H1 (cell line): ENCODE measurements at regions not wholly inside any gene's neighbourhood (a gene's known extent, or its start where the extent isn't known, plus 50 kb on each side); places are given as distances from the start of the nearest gene placed in this dataset.

Experiments used
- CTCF ChIA-PET: fragments of 300-600 bp; sonication (Branson Sonifier 250); formaldehyde crosslinking; loops from one replicate; lab custom pipeline; 2021; ENCODE audit not compliant: partially characterized antibody; lab: Charles Lee
- POLR2A ChIA-PET: fragments of 300-600 bp; sonication (Branson Sonifier 250); formaldehyde crosslinking; loops from one replicate; lab custom pipeline; 2021; ENCODE audit warnings: inconsistent platforms; ENCODE audit not compliant: partially characterized antibody; lab: Charles Lee
- DNase-seq, 2 experiments: peaks; one replicate each; pipeline versions ENCODE4 v3.0.0 to v3.0.0-alpha.2; 2010 to 2022; ENCODE audit warnings: low spot score in 2 of 2, low read depth in 1 of 2, mixed read lengths in 1 of 2
- FAIRE-seq: peaks from 2 replicates; lab custom pipeline; 2011; peaks lifted over from hg19 to GRCh38; lab: Jason Lieb, UNC
- H2AFZ ChIP-seq: 2 replicates; pipeline ENCODE4 v1.8.1; 2012; ENCODE audit warnings: low read length, inconsistent platforms
- H2AK5ac ChIP-seq: 2 replicates; pipeline ENCODE4 v1.6.1; 2013; ENCODE audit warnings: low read depth, low read length
- H2BK120ac ChIP-seq: replicated peaks from 2 replicates; pipeline ENCODE3; 2013; ENCODE audit warnings: low read depth, low read length, inconsistent platforms
- H2BK12ac ChIP-seq: 2 replicates; pipeline ENCODE4 v1.6.1; 2013; ENCODE audit warnings: low read depth, low read length
- H2BK15ac ChIP-seq: 2 replicates; pipeline ENCODE4 v1.6.1; 2013; ENCODE audit warnings: low read length
- H2BK20ac ChIP-seq: 2 replicates; pipeline ENCODE4 v1.6.1; 2013; ENCODE audit warnings: low read length
- H2BK5ac ChIP-seq: 2 replicates; pipeline ENCODE4 v1.6.1; 2013; ENCODE audit warnings: low read depth, low read length
- H3K14ac ChIP-seq: 2 replicates; pipeline ENCODE4 v1.6.1; 2013; ENCODE audit warnings: inconsistent platforms; ENCODE audit not compliant: insufficient read length
- H3K18ac ChIP-seq: 2 replicates; pipeline ENCODE4 v1.6.1; 2013; ENCODE audit warnings: low read length; ENCODE audit errors: extremely low read depth
- H3K23ac ChIP-seq: 2 replicates; pipeline ENCODE4 v1.6.1; 2013; ENCODE audit warnings: inconsistent platforms; ENCODE audit not compliant: insufficient read length
- H3K23me2 ChIP-seq: 2 replicates; pipeline ENCODE4 v1.6.1; 2013; ENCODE audit warnings: low read depth, low read length
- H3K27ac ChIP-seq: 2 replicates; pipeline ENCODE4 v1.6.1; 2011; ENCODE audit warnings: low read depth, low read length, inconsistent platforms
- H3K27me3 ChIP-seq, 4 experiments: replicated peaks in 1 of 4; 1 replicate in 1 of 4; 2 replicates in 3 of 4; pipeline versions ENCODE4 v1.6.1 to v1.8.1; 2011 to 2013; ENCODE audit warnings: low read length in 3 of 4, mild to moderate bottlenecking in 3 of 4, inconsistent platforms in 2 of 4, mixed read lengths in 2 of 4, moderate library complexity in 1 of 4; ENCODE audit not compliant: control insufficient read depth in 3 of 4, insufficient read depth in 3 of 4; ENCODE audit errors: extremely low read depth in 1 of 4
- H3K36me3 ChIP-seq, 4 experiments: 2 replicates each; pipeline versions ENCODE4 v1.6.1 to v1.8.1; 2011 to 2013; ENCODE audit warnings: mild to moderate bottlenecking in 4 of 4, low read length in 3 of 4, moderate library complexity in 2 of 4, control low read depth in 1 of 4, inconsistent platforms in 1 of 4; ENCODE audit not compliant: insufficient read depth in 4 of 4, control insufficient read depth in 2 of 4
- H3K4ac ChIP-seq: replicated peaks from 2 replicates; pipeline ENCODE3; 2013; ENCODE audit warnings: low read length, low read depth, mixed read lengths, inconsistent platforms; ENCODE audit not compliant: insufficient read length
- H3K4me1 ChIP-seq, 4 experiments: replicated peaks in 1 of 4; 1 replicate in 1 of 4; 2 replicates in 3 of 4; pipeline versions ENCODE4 v1.6.1 to v1.8.1; 2011 to 2013; ENCODE audit warnings: low read length in 3 of 4, inconsistent platforms in 2 of 4, mixed read lengths in 1 of 4; ENCODE audit not compliant: insufficient read depth in 4 of 4, control insufficient read depth in 3 of 4
- H3K4me2 ChIP-seq, 2 experiments: 2 replicates each; pipeline versions ENCODE4 v1.6.1 to v1.8.1; 2011 to 2013; ENCODE audit warnings: low read depth in 2 of 2, low read length in 2 of 2, control low read depth in 1 of 2, inconsistent platforms in 1 of 2, mild to moderate bottlenecking in 1 of 2; ENCODE audit not compliant: insufficient read depth in 1 of 2
- H3K4me3 ChIP-seq, 4 experiments: fragments of 200-600, 300-600 bp in 1 of 4; sonication (generic), shearing (Covaris generic), sonication (Bioruptor Twin) in 1 of 4; 2 replicates each; pipeline versions ENCODE4 v1.5.1 to v1.8.1; 2011 to 2016; ENCODE audit warnings: low read length in 4 of 4, low read depth in 3 of 4, control low read depth in 2 of 4, inconsistent platforms in 2 of 4, mild to moderate bottlenecking in 2 of 4, mixed read lengths in 1 of 4, moderate library complexity in 1 of 4; ENCODE audit not compliant: insufficient read depth in 2 of 4; ENCODE audit errors: extremely low read depth in 1 of 4
- H3K56ac ChIP-seq: replicated peaks from 2 replicates; pipeline ENCODE3; 2013; ENCODE audit warnings: low read depth, mild to moderate bottlenecking, mixed read lengths, low read length, inconsistent platforms; ENCODE audit not compliant: insufficient read length
- H3K79me1 ChIP-seq: 2 replicates; pipeline ENCODE4 v1.6.1; 2013; ENCODE audit warnings: low read depth, low read length, control low read depth
- H3K79me2 ChIP-seq, 2 experiments: 2 replicates each; pipeline versions ENCODE4 v1.6.1 to v1.8.1; 2012 to 2013; ENCODE audit warnings: low read length in 2 of 2, mild to moderate bottlenecking in 2 of 2, inconsistent platforms in 1 of 2; ENCODE audit not compliant: insufficient read depth in 2 of 2, control insufficient read depth in 1 of 2
- H3K9ac ChIP-seq, 4 experiments: replicated peaks in 1 of 4; 1 replicate in 1 of 4; 2 replicates in 3 of 4; pipeline versions ENCODE4 v1.6.1 to v1.8.1; 2011 to 2013; ENCODE audit warnings: low read depth in 3 of 4, low read length in 3 of 4, control low read depth in 2 of 4, mild to moderate bottlenecking in 2 of 4, moderate library complexity in 2 of 4, inconsistent platforms in 1 of 4; ENCODE audit errors: extremely low read depth in 1 of 4
- H3K9me3 ChIP-seq, 2 experiments: 2 replicates each; pipeline versions ENCODE4 v1.6.1 to v1.8.1; 2012 to 2013; ENCODE audit warnings: mild to moderate bottlenecking in 2 of 2, moderate library complexity in 2 of 2, control low read depth in 1 of 2, inconsistent platforms in 1 of 2, low read depth in 1 of 2, low read length in 1 of 2, mixed read lengths in 1 of 2; ENCODE audit not compliant: insufficient read depth in 2 of 2
- H4K20me1 ChIP-seq, 2 experiments: replicated peaks in 1 of 2; 2 replicates each; pipeline versions ENCODE3 to v1.8.1; 2011 to 2013; ENCODE audit warnings: inconsistent platforms in 2 of 2, low read length in 2 of 2, mild to moderate bottlenecking in 1 of 2; ENCODE audit not compliant: insufficient read depth in 2 of 2, control insufficient read depth in 1 of 2
- H4K5ac ChIP-seq: 2 replicates; pipeline ENCODE4 v1.6.1; 2013; ENCODE audit warnings: low read length, low read depth, mixed read lengths, inconsistent platforms; ENCODE audit not compliant: insufficient read length
- H4K8ac ChIP-seq: 2 replicates; pipeline ENCODE4 v1.8.0; 2013; ENCODE audit warnings: mild to moderate bottlenecking, moderate library complexity, low read length, inconsistent platforms; ENCODE audit not compliant: insufficient read depth; ENCODE audit errors: extremely low read depth
- H4K91ac ChIP-seq: replicated peaks from 2 replicates; pipeline ENCODE3; 2013; ENCODE audit warnings: low read length, mixed read lengths, inconsistent platforms; ENCODE audit not compliant: insufficient read length
- NRF1 ChIP-seq: IDR thresholded peaks from 2 replicates; pipeline ENCODE4 v1.6.1; 2011; ENCODE audit warnings: mild to moderate bottlenecking, low read depth, low read length, improper control_type of control experiment
- TEAD4 ChIP-seq: IDR thresholded peaks from 2 replicates; pipeline ENCODE4 v1.6.1; 2012; ENCODE audit warnings: low read depth, low read length, inconsistent platforms, mixed read lengths
- ZNF274 ChIP-seq: IDR thresholded peaks from 2 replicates; pipeline ENCODE4 v1.7.0; 2012; ENCODE audit warnings: low read length, borderline replicate concordance; ENCODE audit errors: extremely low read depth
- WGBS, 2 experiments: shearing (Covaris generic) in 1 of 2; methylation state at CpG; one replicate each; pipeline versions ENCODE4 v1.1.6 to v1.1.7; 2013 to 2015; ENCODE audit warnings: low lambda C conversion rate in 2 of 2, mixed read lengths in 2 of 2, inconsistent platforms in 1 of 2, low coverage in 1 of 2, missing lambda C conversion rate in 1 of 2; ENCODE audit not compliant: insufficient replicate concordance in 2 of 2, insufficient coverage in 1 of 2, insufficient read length in 1 of 2; ENCODE audit errors: extremely low coverage in 1 of 2, missing lambda C conversion rate in 1 of 2; 5-methylcytosine and 5-hydroxymethylcytosine counted together

DNA sequence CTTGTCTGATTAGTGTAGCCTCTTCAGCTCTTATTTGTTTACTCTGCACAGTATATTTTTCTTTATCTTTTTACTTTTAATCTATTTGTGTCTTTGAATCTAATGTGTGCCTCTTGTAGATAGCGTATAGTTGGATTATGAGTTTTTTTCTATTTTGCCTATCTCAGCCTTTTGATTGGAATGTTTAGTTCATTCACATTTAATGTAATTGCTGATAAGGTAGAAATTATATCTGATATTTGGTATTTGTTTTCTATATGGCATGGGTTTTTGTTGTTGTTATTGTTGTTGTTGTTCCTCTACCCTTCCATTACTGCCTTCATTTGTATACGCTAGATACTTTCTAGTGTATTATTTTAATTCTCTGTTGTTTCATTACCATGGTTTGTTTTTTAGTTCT, 131.7 kb upstream of the GRIK3 start:
- CTCF ChIA-PET: no interaction called here
- H2BK5ac ChIP-seq: no peak overlapping the region
- no peaks in the 10 kb centered on the region for H3K27me3 ChIP-seq

More for the DNA sequence above, 131.7 kb upstream of the GRIK3 start:
- H3K79me2 ChIP-seq: no peaks in the 10 kb centered on the region
- no peak overlapping the region for H3K23ac ChIP-seq
- 89% methylated on average over 2 of the region's 2 CpGs; no CpG with 5 or more reads in 1 of the 2 experiments for WGBS, 2 experiments
- no peak overlapping the region for H2BK12ac ChIP-seq
- H4K20me1 ChIP-seq: no peaks in the 10 kb centered on the region
- POLR2A ChIA-PET: no interaction called here
- no peaks in the 10 kb centered on the region for H3K79me1 ChIP-seq
- no peak overlapping the region for H2AFZ ChIP-seq
- FAIRE-seq: no peak
- no peaks in the 10 kb centered on the region for H3K4me1 ChIP-seq
- TF ChIP-seq ZNF274 (no peak), TEAD4 (no peak), NRF1 (no peak)
- H2BK20ac ChIP-seq: no peak overlapping the region
- no peak overlapping the region for H4K5ac ChIP-seq
- no peak overlapping the region for H2AK5ac ChIP-seq
- no peak overlapping the region for H3K4me3 ChIP-seq
- H3K18ac ChIP-seq: no peak overlapping the region
- no peak overlapping the region for H4K91ac ChIP-seq
- no peak overlapping the region for H3K4ac ChIP-seq
- H3K4me2 ChIP-seq: no peak overlapping the region
- no peak overlapping the region for H3K9ac ChIP-seq
- H4K8ac ChIP-seq: no peak overlapping the region
- H2BK120ac ChIP-seq: no peak overlapping the region
- H3K56ac ChIP-seq: no peak overlapping the region
- H2BK15ac ChIP-seq: no peak overlapping the region
- peaks cover 2 to 7% of the 10 kb centered on the region in 2 experiments; a peak in 3 of 4 replicates for H3K9me3 ChIP-seq
- no peaks in the 10 kb centered on the region for H3K36me3 ChIP-seq
- H3K14ac ChIP-seq: no peak overlapping the region
- no peaks in the 10 kb centered on the region for H3K23me2 ChIP-seq
- no peak for DNase-seq
- H3K27ac ChIP-seq: no peak overlapping the region
